CD4-positive, alpha-beta memory T cell (primary cell): ENCODE measurements at regions not wholly inside any gene's neighbourhood (a gene's known extent, or its start where the extent isn't known, plus 50 kb on each side); places are given as distances from the start of the nearest gene placed in this dataset.
"Not testable (repeated sequence)": the region's sequence is repeated elsewhere in the genome, so short reads cannot be mapped to it uniquely, and the experiment has no call there.

ENCODE experiments used
- CTCF ChIA-PET: fragments of 350-600 bp; sonication (Branson Sonifier 250); formaldehyde crosslinking; loops from one replicate; lab custom pipeline; 2021; ENCODE audit warnings: inconsistent platforms; ENCODE audit not compliant: partially characterized antibody; lab: Charles Lee
- POLR2A ChIA-PET: fragments of 350-600 bp; sonication (Branson Sonifier 250); formaldehyde crosslinking; loops from one replicate; lab custom pipeline; 2021; ENCODE audit not compliant: partially characterized antibody; lab: Charles Lee
- DNase-seq, 5 donors: peaks; one replicate each; pipeline versions ENCODE4 v3.0.0 to v3.0.0-alpha.2; 2020 to 2022; ENCODE audit warnings: mixed read lengths in 1 of 5
- H3K27ac ChIP-seq: one replicate; pipeline ENCODE4 v1.7.0; 2013; ENCODE audit warnings: low read depth, low read length
- H3K27me3 ChIP-seq: 2 replicates; pipeline ENCODE4 v1.7.0; 2013; ENCODE audit warnings: mild to moderate bottlenecking, low read length, moderate library complexity; ENCODE audit not compliant: insufficient read depth
- H3K36me3 ChIP-seq: 2 replicates; pipeline ENCODE4 v1.7.0; 2013; ENCODE audit warnings: mild to moderate bottlenecking, low read length, moderate library complexity; ENCODE audit not compliant: insufficient read depth
- H3K4me1 ChIP-seq: 2 replicates; pipeline ENCODE4 v1.7.0; 2013; ENCODE audit warnings: mild to moderate bottlenecking, low read length, moderate library complexity; ENCODE audit not compliant: insufficient read depth
- H3K4me3 ChIP-seq, 2 donors: one replicate each; pipeline ENCODE4 v1.7.0; 2013; ENCODE audit warnings: low read length in 2 of 2, mild to moderate bottlenecking in 1 of 2
- H3K9me3 ChIP-seq, 2 donors: one replicate each; pipeline ENCODE4 v1.7.0; 2013; ENCODE audit warnings: low read length in 2 of 2, control low read depth in 1 of 2; ENCODE audit not compliant: control insufficient read depth in 1 of 2
- H3K27ac Mint-ChIP-seq, 7 donors: one replicate each; pipeline ENCODE4 v1.8.0; 2020 to 2021; ENCODE audit warnings: mixed read lengths in 7 of 7, mild to moderate bottlenecking in 6 of 7, inconsistent platforms in 3 of 7, moderate library complexity in 3 of 7
- H3K27me3 Mint-ChIP-seq, 2 donors: one replicate each; pipeline ENCODE4 v1.8.0; 2020 to 2021; ENCODE audit warnings: mixed read lengths in 2 of 2
- H3K36me3 Mint-ChIP-seq, 2 donors: one replicate each; pipeline ENCODE4 v1.8.0; 2020 to 2021; ENCODE audit warnings: mixed read lengths in 2 of 2, inconsistent platforms in 1 of 2, mild to moderate bottlenecking in 1 of 2
- H3K4me1 Mint-ChIP-seq, 4 donors: one replicate each; pipeline ENCODE4 v1.8.0; 2020 to 2021; ENCODE audit warnings: mixed read lengths in 4 of 4, mild to moderate bottlenecking in 1 of 4
- H3K4me3 Mint-ChIP-seq, 8 donors: one replicate each; pipeline ENCODE4 v1.8.0; 2020 to 2021; ENCODE audit warnings: mixed read lengths in 8 of 8, mild to moderate bottlenecking in 7 of 8, moderate library complexity in 6 of 8, inconsistent platforms in 3 of 8
- H3K9me3 Mint-ChIP-seq, 8 donors: one replicate each; pipeline ENCODE4 v1.8.0; 2020 to 2021; ENCODE audit warnings: mixed read lengths in 8 of 8, mild to moderate bottlenecking in 5 of 8, inconsistent platforms in 3 of 8, moderate library complexity in 1 of 8
- intact Hi-C: fragments of 100-400 bp; cut with micrococcal nuclease; formaldehyde crosslinking; loops from one replicate; pipeline ENCODE4 v1.15.1; 2023

- H3K4me1 Mint-ChIP-seq, H3K9me3 ChIP-seq, H3K27ac ChIP-seq, H3K27me3 ChIP-seq, H3K4me3 Mint-ChIP-seq, H3K9me3 Mint-ChIP-seq, H3K4me3 ChIP-seq, H3K27me3 Mint-ChIP-seq, CTCF ChIA-PET, POLR2A ChIA-PET, intact Hi-C loops, H3K36me3 Mint-ChIP-seq, DNase-seq, H3K4me1 ChIP-seq, H3K36me3 ChIP-seq: not testable (repeated sequence)
- H3K27ac Mint-ChIP-seq: peak overlapping the region in 1 of 7 donors; percentile 79
Observed at GRCh38 chr9:61523897-61524620, 334.2 kb downstream of the SPATA31A7 start.

DNA sequence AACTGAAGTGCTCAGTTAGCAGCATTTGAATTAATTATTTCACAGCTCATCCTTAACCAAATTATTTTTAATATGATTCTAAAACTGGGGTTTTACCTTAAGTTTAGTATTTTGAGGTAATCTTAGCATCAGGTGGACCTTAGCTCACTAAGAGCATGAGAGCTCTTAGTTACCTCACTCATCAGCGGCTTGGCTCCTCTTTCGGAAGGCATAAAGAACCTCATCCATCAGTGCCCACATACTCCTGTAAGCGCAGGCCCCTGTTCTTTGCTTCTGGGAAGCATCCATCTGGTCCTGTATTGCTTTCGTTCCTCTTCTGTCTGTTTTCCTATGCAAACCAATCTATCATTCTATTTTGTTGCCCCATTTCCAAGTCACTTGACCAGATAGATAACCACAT, 335.8 kb downstream of the SPATA31A7 start:
- H3K4me3 ChIP-seq, H3K27ac ChIP-seq, DNase-seq, CTCF ChIA-PET, H3K4me3 Mint-ChIP-seq, intact Hi-C loops, H3K9me3 ChIP-seq, H3K27ac Mint-ChIP-seq, H3K9me3 Mint-ChIP-seq, POLR2A ChIA-PET, H3K4me1 ChIP-seq, H3K4me1 Mint-ChIP-seq, H3K27me3 Mint-ChIP-seq, H3K36me3 Mint-ChIP-seq, H3K36me3 ChIP-seq, H3K27me3 ChIP-seq: not testable (repeated sequence)

DNA sequence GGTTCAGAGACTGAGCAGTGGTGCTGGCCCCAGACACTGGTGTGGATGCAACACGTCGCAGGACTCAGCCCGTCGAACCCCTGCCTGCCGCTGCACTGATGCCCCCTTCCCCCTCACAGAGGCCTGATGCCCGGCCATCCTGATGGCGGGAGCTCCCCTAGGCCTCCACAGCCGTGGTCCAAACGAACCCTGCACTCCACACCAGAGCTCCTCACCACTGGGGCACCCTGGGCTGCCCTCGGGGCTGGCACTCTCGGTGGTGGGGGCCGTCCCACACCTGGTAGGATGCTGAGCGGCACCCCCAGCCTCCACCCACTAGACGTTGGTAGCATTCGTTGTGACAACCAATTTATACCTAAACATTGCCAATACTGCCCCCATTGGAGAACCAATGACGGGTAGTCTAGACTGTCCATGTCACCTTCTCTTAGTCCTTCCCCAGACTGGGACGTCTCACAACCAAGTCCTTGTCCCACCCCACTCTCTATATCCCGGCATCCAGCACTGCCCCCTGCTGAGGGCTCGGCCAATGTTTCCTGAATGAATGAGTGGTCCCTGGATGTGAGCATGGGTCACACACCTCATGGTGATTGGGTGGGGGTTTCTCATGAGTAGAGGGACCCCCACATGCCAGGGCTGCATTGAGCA, 360.4 kb downstream of the SPATA31A7 start:
- H3K4me3 ChIP-seq, H3K27me3 ChIP-seq, CTCF ChIA-PET, H3K9me3 Mint-ChIP-seq, H3K36me3 ChIP-seq, H3K4me1 Mint-ChIP-seq, H3K9me3 ChIP-seq, POLR2A ChIA-PET, H3K27ac Mint-ChIP-seq, intact Hi-C loops, H3K4me3 Mint-ChIP-seq, H3K36me3 Mint-ChIP-seq, H3K4me1 ChIP-seq, H3K27ac ChIP-seq, H3K27me3 Mint-ChIP-seq, DNase-seq: not testable (repeated sequence)

GRCh38 chr9:61571403-61572127, 381.7 kb downstream of the SPATA31A7 start:
- CTCF ChIA-PET, H3K27me3 Mint-ChIP-seq: not testable (repeated sequence)

GRCh38 chr9:61572364-61572763, 382.5 kb downstream of the SPATA31A7 start:
- CTCF ChIA-PET, H3K27ac Mint-ChIP-seq, H3K9me3 ChIP-seq, POLR2A ChIA-PET, DNase-seq, H3K36me3 ChIP-seq, H3K4me3 Mint-ChIP-seq, H3K4me1 Mint-ChIP-seq, H3K36me3 Mint-ChIP-seq, intact Hi-C loops, H3K27me3 Mint-ChIP-seq, H3K9me3 Mint-ChIP-seq, H3K4me1 ChIP-seq, H3K4me3 ChIP-seq, H3K27ac ChIP-seq, H3K27me3 ChIP-seq: not testable (repeated sequence)

More at GRCh38 chr9:61571403-61572127, 381.7 kb downstream of the SPATA31A7 start:
- H3K36me3 ChIP-seq, H3K36me3 Mint-ChIP-seq, H3K27ac ChIP-seq, H3K27me3 ChIP-seq, H3K4me1 Mint-ChIP-seq, POLR2A ChIA-PET, H3K27ac Mint-ChIP-seq, H3K9me3 Mint-ChIP-seq, H3K9me3 ChIP-seq, DNase-seq, intact Hi-C loops, H3K4me1 ChIP-seq, H3K4me3 ChIP-seq, H3K4me3 Mint-ChIP-seq: not testable (repeated sequence)

- H3K27ac Mint-ChIP-seq, H3K9me3 Mint-ChIP-seq, H3K4me3 ChIP-seq, H3K27ac ChIP-seq, H3K4me1 ChIP-seq, POLR2A ChIA-PET, H3K36me3 Mint-ChIP-seq, H3K27me3 ChIP-seq, H3K36me3 ChIP-seq, intact Hi-C loops, CTCF ChIA-PET, H3K27me3 Mint-ChIP-seq, DNase-seq, H3K9me3 ChIP-seq, H3K4me3 Mint-ChIP-seq, H3K4me1 Mint-ChIP-seq: not testable (repeated sequence)
Observed at GRCh38 chr9:61573432-61573831, 383.6 kb downstream of the SPATA31A7 start.
